B cell (primary cell): ENCODE measurements at regions not wholly inside any gene's neighbourhood (a gene's known extent, or its start where the extent isn't known, plus 50 kb on each side); places are given as distances from the start of the nearest gene placed in this dataset.

Experiments
- ATAC-seq: fragments of 200-7000 bp; cut with Tn5 transposase; one replicate; pipeline ENCODE4 v1.10.0; 2021; ENCODE audit warnings: low read depth, mild to moderate bottlenecking, moderate number of reproducible peaks, moderate library complexity
- CTCF ChIA-PET: fragments of 350-600 bp; sonication (Branson Sonifier 250); formaldehyde crosslinking; loops from one replicate; lab custom pipeline; 2021; ENCODE audit warnings: antibody characterized with exemption, inconsistent platforms; lab: Charles Lee
- POLR2A ChIA-PET: fragments of 350-600 bp; sonication (Branson Sonifier 250); formaldehyde crosslinking; loops from one replicate; lab custom pipeline; 2021; ENCODE audit warnings: antibody characterized with exemption; lab: Charles Lee
- DNase-seq: peaks from one replicate; pipeline ENCODE4 v3.0.0; 2013
- H2AFZ ChIP-seq: 2 replicates; pipeline ENCODE4 v1.6.1; 2012; ENCODE audit warnings: mild to moderate bottlenecking, low read depth, low read length; ENCODE audit not compliant: insufficient read depth, poor library complexity, severe bottlenecking
- H3K27ac ChIP-seq, 2 donors: 1 replicate in 1 of 2; 2 replicates in 1 of 2; pipeline ENCODE4 v1.5.1; 2012 to 2013; ENCODE audit warnings: low read length in 2 of 2, mild to moderate bottlenecking in 2 of 2, moderate library complexity in 1 of 2
- H3K27me3 ChIP-seq, 4 experiments: fragments of 200-600 bp in 1 of 4; sonication (generic) in 1 of 4; replicated peaks in 1 of 4; 1 replicate in 2 of 4; 2 replicates in 2 of 4; pipeline versions ENCODE4 v1.6.1 to v1.7.0; 2013 to 2016; ENCODE audit warnings: low read length in 3 of 4, mild to moderate bottlenecking in 2 of 4, mixed read lengths in 1 of 4, moderate library complexity in 1 of 4; ENCODE audit not compliant: insufficient read depth in 4 of 4, control insufficient read depth in 3 of 4; ENCODE audit errors: control extremely low read depth in 1 of 4
- H3K36me3 ChIP-seq, 2 experiments: replicated peaks in 1 of 2; 1 replicate in 1 of 2; 2 replicates in 1 of 2; pipeline versions ENCODE4 v1.6.1 to v1.7.1; 2013; ENCODE audit warnings: low read length in 1 of 2; ENCODE audit not compliant: insufficient read depth in 2 of 2, control insufficient read depth in 1 of 2; ENCODE audit errors: control extremely low read depth in 1 of 2, extremely low read depth in 1 of 2
- H3K4me1 ChIP-seq, 2 donors: fragments of 200-600 bp in 1 of 2; sonication (generic) in 1 of 2; 1 replicate in 1 of 2; 2 replicates in 1 of 2; pipeline versions ENCODE4 v1.5.1 to v1.6.1; 2013 to 2017; ENCODE audit warnings: low read length in 2 of 2; ENCODE audit not compliant: control insufficient read depth in 2 of 2, insufficient read depth in 2 of 2
- H3K4me2 ChIP-seq: replicated peaks from 2 replicates; pipeline ENCODE3; 2012; ENCODE audit warnings: mild to moderate bottlenecking, low read depth, low read length; ENCODE audit not compliant: poor library complexity, severe bottlenecking
- H3K4me3 ChIP-seq, 5 experiments: fragments of 200-600 bp in 1 of 5; sonication (generic) in 1 of 5; 1 replicate in 3 of 5; 2 replicates in 2 of 5; pipeline versions ENCODE4 v1.5.1 to v1.7.0; 2011 to 2016; ENCODE audit warnings: low read length in 4 of 5, mild to moderate bottlenecking in 4 of 5, low read depth in 2 of 5, control low read depth in 1 of 5, moderate library complexity in 1 of 5; ENCODE audit not compliant: insufficient read depth in 1 of 5; ENCODE audit errors: control extremely low read depth in 1 of 5, extremely low read depth in 1 of 5
- H3K79me2 ChIP-seq: fragments of 200-600 bp; sonication (generic); one replicate; pipeline ENCODE4 v1.6.0; 2016; ENCODE audit warnings: low read length; ENCODE audit not compliant: control insufficient read depth, insufficient read depth
- H3K9ac ChIP-seq: fragments of 200-600 bp; sonication (generic); 2 replicates; pipeline ENCODE4 v1.6.1; 2017; ENCODE audit warnings: mild to moderate bottlenecking, low read length, moderate library complexity
- H3K9me3 ChIP-seq, 3 donors: one replicate each; pipeline versions ENCODE4 v1.6.1 to v1.7.1; 2013; ENCODE audit warnings: low read length in 2 of 3; ENCODE audit not compliant: control insufficient read depth in 2 of 3, insufficient read depth in 1 of 3; ENCODE audit errors: control extremely low read depth in 1 of 3
- H4K20me1 ChIP-seq: 2 replicates; pipeline ENCODE4 v1.6.0; 2012; ENCODE audit warnings: mild to moderate bottlenecking, low read length; ENCODE audit not compliant: insufficient read depth, control insufficient read depth, poor library complexity, severe bottlenecking
- H3K27ac Mint-ChIP-seq: one replicate; pipeline ENCODE4 v1.8.0; 2021; ENCODE audit warnings: mixed read lengths
- H3K27me3 Mint-ChIP-seq: one replicate; pipeline ENCODE4 v1.8.0; 2021; ENCODE audit warnings: mixed read lengths
- H3K4me1 Mint-ChIP-seq: one replicate; pipeline ENCODE4 v1.8.0; 2021; ENCODE audit warnings: mixed read lengths
- H3K4me3 Mint-ChIP-seq: one replicate; pipeline ENCODE4 v1.8.0; 2021; ENCODE audit warnings: mixed read lengths
- H3K9me3 Mint-ChIP-seq: one replicate; pipeline ENCODE4 v1.8.0; 2022; ENCODE audit warnings: mixed read lengths; ENCODE audit not compliant: insufficient read depth
- EZH2 ChIP-seq: IDR thresholded peaks from 2 replicates; pipeline ENCODE4 v1.6.1; 2012; ENCODE audit warnings: borderline replicate concordance, low read depth, mild to moderate bottlenecking, moderate library complexity, low read length; ENCODE audit not compliant: insufficient read depth, poor library complexity, severe bottlenecking
- WGBS: methylation state at CpG from one replicate; pipeline ENCODE4 v1.1.5; 2013; ENCODE audit warnings: missing lambda C conversion rate; ENCODE audit not compliant: insufficient coverage; 5-methylcytosine and 5-hydroxymethylcytosine counted together
- intact Hi-C: fragments of 100-400 bp; cut with micrococcal nuclease; formaldehyde crosslinking; loops from one replicate; pipeline ENCODE4 v1.10.0; 2022
- TF ChIP-seq, protein P1 (sequence below): fragments of 200-600 bp; IDR thresholded peaks from one replicate; pipeline ENCODE4 v1.8.0; 2022; ENCODE audit warnings: antibody characterized with exemption, mild to moderate bottlenecking

DNA sequence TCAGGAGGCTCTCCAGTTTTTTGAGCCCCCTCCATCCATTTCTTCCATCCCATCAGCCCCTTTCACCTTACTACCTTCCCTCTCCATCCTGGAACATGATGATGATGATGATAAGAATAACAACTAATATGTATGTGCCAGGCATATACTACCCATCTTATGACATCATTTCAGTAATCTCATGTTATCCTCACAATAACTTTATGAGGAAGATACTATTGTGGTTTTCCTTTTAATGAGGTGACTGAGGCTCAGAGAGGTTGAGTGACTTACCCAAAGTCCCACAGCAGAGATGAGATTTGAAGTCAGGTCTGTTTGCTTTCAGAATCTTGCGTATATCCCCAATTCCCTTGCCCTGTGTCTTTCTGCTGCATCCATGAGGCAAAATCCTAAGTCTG lies 55.1 kb downstream of the RTL9 start:
- Histone ChIP-seq H2AFZ (no peak overlapping the region), H3K9me3 (no peaks in the 10 kb centered on the region), H3K9ac (no peak overlapping the region), H3K79me2 (no peaks in the 10 kb centered on the region), H3K36me3 (no peaks in the 10 kb centered on the region), H4K20me1 (no peaks in the 10 kb centered on the region), H3K27me3 (no peaks in the 10 kb centered on the region), H3K27ac (no peak overlapping the region), H3K4me3 (no peak overlapping the region), H3K4me2 (no peak overlapping the region), H3K4me1 (no peaks in the 10 kb centered on the region)
- ChIA-PET CTCF (interaction anchor here (1.1 to 22.2 kb wide), 4 partner anchors 8 to 258 kb away, joined by 3 to 721 read pairs (median 6); no protein-coding TSS in a partner anchor), POLR2A (no interaction called here)
- TF ChIP-seq, protein P1, sequence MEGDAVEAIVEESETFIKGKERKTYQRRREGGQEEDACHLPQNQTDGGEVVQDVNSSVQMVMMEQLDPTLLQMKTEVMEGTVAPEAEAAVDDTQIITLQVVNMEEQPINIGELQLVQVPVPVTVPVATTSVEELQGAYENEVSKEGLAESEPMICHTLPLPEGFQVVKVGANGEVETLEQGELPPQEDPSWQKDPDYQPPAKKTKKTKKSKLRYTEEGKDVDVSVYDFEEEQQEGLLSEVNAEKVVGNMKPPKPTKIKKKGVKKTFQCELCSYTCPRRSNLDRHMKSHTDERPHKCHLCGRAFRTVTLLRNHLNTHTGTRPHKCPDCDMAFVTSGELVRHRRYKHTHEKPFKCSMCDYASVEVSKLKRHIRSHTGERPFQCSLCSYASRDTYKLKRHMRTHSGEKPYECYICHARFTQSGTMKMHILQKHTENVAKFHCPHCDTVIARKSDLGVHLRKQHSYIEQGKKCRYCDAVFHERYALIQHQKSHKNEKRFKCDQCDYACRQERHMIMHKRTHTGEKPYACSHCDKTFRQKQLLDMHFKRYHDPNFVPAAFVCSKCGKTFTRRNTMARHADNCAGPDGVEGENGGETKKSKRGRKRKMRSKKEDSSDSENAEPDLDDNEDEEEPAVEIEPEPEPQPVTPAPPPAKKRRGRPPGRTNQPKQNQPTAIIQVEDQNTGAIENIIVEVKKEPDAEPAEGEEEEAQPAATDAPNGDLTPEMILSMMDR = no peak
- no peak for TF ChIP-seq EZH2
- no peak overlapping the region for H3K4me3 Mint-ChIP-seq
- no peak overlapping the region for H3K27ac Mint-ChIP-seq
- H3K9me3 Mint-ChIP-seq = no peaks in the 10 kb centered on the region
- ATAC-seq (no peak), DNase-seq (no peak)
- intact Hi-C loops = loop anchor here (1.0 to 5.0 kb wide), 3 partner anchors 96 to 257 kb away; partner anchors contain the start of gene AMMECR1
- H3K27me3 Mint-ChIP-seq = peaks cover 2% of the 10 kb centered on the region
- WGBS = no CpG with 5 or more reads among the region's 1 CpG
- H3K4me1 Mint-ChIP-seq = peaks cover 4% of the 10 kb centered on the region

DNA sequence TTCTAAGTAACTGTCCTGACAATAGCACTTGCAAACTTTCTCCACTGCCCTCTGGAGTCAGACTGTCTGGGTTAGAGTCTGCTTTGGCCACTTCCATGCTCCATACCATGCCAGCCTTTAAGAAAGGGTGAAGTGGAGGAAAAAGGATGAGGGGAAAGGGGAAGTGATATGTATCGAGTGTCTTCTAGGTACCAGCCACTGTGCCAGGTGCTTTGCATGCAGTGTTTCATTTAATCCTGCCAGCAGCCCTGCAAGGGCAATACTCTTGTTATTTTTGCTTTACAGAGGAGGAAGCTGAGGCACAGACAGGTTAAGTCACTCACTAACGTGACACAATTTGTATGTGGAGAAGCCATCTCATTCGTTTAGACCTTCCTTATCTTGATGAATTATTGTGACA lies 55.6 kb downstream of the RTL9 start:
- ATAC-seq = no peak
- intact Hi-C loops = loop anchor here (5.0 kb wide), 1 partner anchor 97 kb away; the partner anchor contains the start of gene AMMECR1

More for the DNA sequence above, 55.6 kb downstream of the RTL9 start:
- Histone ChIP-seq H2AFZ (no peak overlapping the region), H3K27ac (no peak overlapping the region), H4K20me1 (no peaks in the 10 kb centered on the region), H3K9me3 (no peaks in the 10 kb centered on the region), H3K4me2 (no peak overlapping the region), H3K4me1 (no peaks in the 10 kb centered on the region), H3K36me3 (no peaks in the 10 kb centered on the region), H3K79me2 (no peaks in the 10 kb centered on the region), H3K27me3 (no peaks in the 10 kb centered on the region), H3K4me3 (no peak overlapping the region), H3K9ac (no peak overlapping the region)
- no peak for DNase-seq
- CTCF ChIA-PET = interaction anchor here (1.1 to 22.2 kb wide), 3 partner anchors 9 to 258 kb away, joined by 3 to 721 read pairs (median 5); no protein-coding TSS in a partner anchor
- POLR2A ChIA-PET = no interaction called here
- Mint-ChIP-seq H3K27me3 (peaks cover 2% of the 10 kb centered on the region), H3K9me3 (no peaks in the 10 kb centered on the region), H3K4me1 (peaks cover 4% of the 10 kb centered on the region), H3K4me3 (no peak overlapping the region), H3K27ac (no peak overlapping the region)
- no peak for TF ChIP-seq EZH2
- TF ChIP-seq, protein P1 = no peak
- no CpG with 5 or more reads among the region's 3 CpGs for WGBS
